GM10266 (cell line): ENCODE measurements at regions not wholly inside any gene's neighbourhood (a gene's known extent, or its start where the extent isn't known, plus 50 kb on each side); places are given as distances from the start of the nearest gene placed in this dataset.

Experiments
- DNase-seq: peaks from one replicate; pipeline ENCODE4 v3.0.0; 2012; ENCODE audit errors: extremely low spot score
- TF ChIP-seq, protein P1 (sequence below): IDR thresholded peaks from 2 replicates; pipeline ENCODE4 v1.5.1; 2012; ENCODE audit warnings: mild to moderate bottlenecking, low read depth; ENCODE audit not compliant: control insufficient read depth, insufficient read depth; ENCODE audit errors: missing control alignments

GRCh38 chr4:103364083-103364482, 165.9 kb upstream of the CENPE start:
- DNase-seq, result no peak
- TF ChIP-seq, protein P1, sequence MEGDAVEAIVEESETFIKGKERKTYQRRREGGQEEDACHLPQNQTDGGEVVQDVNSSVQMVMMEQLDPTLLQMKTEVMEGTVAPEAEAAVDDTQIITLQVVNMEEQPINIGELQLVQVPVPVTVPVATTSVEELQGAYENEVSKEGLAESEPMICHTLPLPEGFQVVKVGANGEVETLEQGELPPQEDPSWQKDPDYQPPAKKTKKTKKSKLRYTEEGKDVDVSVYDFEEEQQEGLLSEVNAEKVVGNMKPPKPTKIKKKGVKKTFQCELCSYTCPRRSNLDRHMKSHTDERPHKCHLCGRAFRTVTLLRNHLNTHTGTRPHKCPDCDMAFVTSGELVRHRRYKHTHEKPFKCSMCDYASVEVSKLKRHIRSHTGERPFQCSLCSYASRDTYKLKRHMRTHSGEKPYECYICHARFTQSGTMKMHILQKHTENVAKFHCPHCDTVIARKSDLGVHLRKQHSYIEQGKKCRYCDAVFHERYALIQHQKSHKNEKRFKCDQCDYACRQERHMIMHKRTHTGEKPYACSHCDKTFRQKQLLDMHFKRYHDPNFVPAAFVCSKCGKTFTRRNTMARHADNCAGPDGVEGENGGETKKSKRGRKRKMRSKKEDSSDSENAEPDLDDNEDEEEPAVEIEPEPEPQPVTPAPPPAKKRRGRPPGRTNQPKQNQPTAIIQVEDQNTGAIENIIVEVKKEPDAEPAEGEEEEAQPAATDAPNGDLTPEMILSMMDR, result no peak

GRCh38 chr4:103361926-103362325, 163.8 kb upstream of the CENPE start:
- TF ChIP-seq, protein P1, result no peak

GRCh38 chr4:103359900-103360299, 161.8 kb upstream of the CENPE start:
- DNase-seq, result no peak
- TF ChIP-seq, protein P1, result no peak

More at GRCh38 chr4:103361926-103362325, 163.8 kb upstream of the CENPE start:
- no peak for DNase-seq

GRCh38 chr4:103354006-103354405, 155.9 kb upstream of the CENPE start:
- DNase-seq, result no peak
- TF ChIP-seq, protein P1, result no peak

- TF ChIP-seq, protein P1, result no peak
- DNase-seq, result no peak
Observed at GRCh38 chr4:103329642-103330041, 131.5 kb upstream of the CENPE start.

GRCh38 chr4:103324811-103325210, 126.7 kb upstream of the CENPE start:
- DNase-seq, result no peak
- TF ChIP-seq, protein P1, result no peak

DNA sequence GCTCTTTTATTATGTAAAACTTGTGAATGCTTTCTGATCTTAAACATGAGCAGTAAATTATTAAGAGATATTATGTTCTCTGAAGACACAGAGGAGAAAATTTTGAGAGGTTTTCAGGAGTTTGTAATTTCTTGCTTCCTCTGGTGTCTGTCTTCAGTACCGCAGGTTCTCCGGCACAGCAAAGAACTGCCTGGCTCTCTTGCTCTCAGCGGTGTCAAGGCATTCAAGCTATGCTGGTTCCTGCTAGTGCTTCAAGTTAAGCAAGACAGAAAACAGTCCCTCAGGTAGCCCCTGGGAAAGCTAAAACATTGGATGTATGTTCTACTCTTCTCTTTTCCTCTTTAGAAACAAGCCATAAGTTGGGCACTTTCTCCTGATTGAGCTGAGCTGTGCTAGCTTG, 120.2 kb upstream of the CENPE start:
- DNase-seq, result no peak
- TF ChIP-seq, protein P1, result no peak

DNA sequence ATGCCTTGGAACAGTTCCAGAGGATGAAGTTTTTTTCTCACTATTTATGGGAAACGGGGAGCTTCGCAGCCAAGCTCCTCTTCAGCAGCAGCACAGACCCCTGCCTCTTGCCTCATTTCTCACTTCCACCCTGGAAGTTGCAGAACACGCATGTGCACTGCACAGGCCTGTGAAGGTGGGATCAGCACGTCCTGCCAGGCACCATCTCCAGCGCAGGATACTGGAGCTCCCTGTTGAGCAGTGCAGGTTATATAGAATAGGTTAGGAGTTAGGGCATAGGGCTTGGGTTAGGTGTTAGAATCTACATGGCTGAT, 110.1 kb upstream of the CENPE start:
- DNase-seq, result no peak
- TF ChIP-seq, protein P1, result no peak
